K562 (cell line): ENCODE measurements at regions not wholly inside any gene's neighbourhood (a gene's known extent, or its start where the extent isn't known, plus 50 kb on each side); places are given as distances from the start of the nearest gene placed in this dataset.

ENCODE experiments used
- ATAC-seq: fragments of 200-7000 bp; cut with Tn5 transposase; 3 replicates; pipeline ENCODE4 v1.9.1; 2020; ENCODE audit warnings: moderate library complexity
- BruUV-seq: library from RNA; stranded (reverse); fragments of 400-500 nt; replicated peaks from 2 replicates; lab custom pipeline; 2021; lab: Mats Ljungman, UMichigan
- CTCF ChIA-PET: fragments of 300-600 bp; formaldehyde crosslinking; extraction: SDS; loops from one replicate; lab custom pipeline; 2021; ENCODE audit warnings: low intra/inter-chr PET ratio; lab: Yijun Ruan, JAX
- POLR2A ChIA-PET: fragments of 300-600, 350-650 bp; sonication (Branson Sonifier 250); formaldehyde crosslinking; extraction: SDS; loops from one replicate; lab custom pipeline; 2021; ENCODE audit warnings: antibody characterized with exemption, inconsistent platforms; lab: Yijun Ruan, JAX
- DNase-seq, 4 experiments: peaks; one replicate each; pipeline versions ENCODE4 v3.0.0 to v3.0.0-alpha.2; 2011 to 2018; ENCODE audit warnings: low spot score in 3 of 4, mixed read lengths in 3 of 4; ENCODE audit errors: extremely low read depth in 1 of 4
- FAIRE-seq: peaks from 2 replicates; lab custom pipeline; 2011; peaks lifted over from hg19 to GRCh38; lab: Jason Lieb, UNC
- H2AFZ ChIP-seq: 2 replicates; pipeline ENCODE4 v1.6.0; 2011; ENCODE audit warnings: low read depth, low read length, control low read depth, inconsistent platforms
- H3K27ac ChIP-seq: fragments of 200-600 bp; 3 replicates; pipeline ENCODE4 v1.8.0; 2011; ENCODE audit warnings: low read depth, mild to moderate bottlenecking, control low read depth, inconsistent platforms, low read length, moderate library complexity, mixed read lengths; ENCODE audit errors: extremely low read depth
- H3K27me3 ChIP-seq, 2 experiments: fragments of 300-600 bp in 1 of 2; 2 replicates in 1 of 2; 3 replicates in 1 of 2; pipeline versions ENCODE4 v1.6.0 to v1.8.0; 2011; ENCODE audit warnings: inconsistent platforms in 2 of 2, low read length in 2 of 2, mild to moderate bottlenecking in 1 of 2, mixed read lengths in 1 of 2, moderate library complexity in 1 of 2; ENCODE audit not compliant: control insufficient read depth in 2 of 2, insufficient read depth in 2 of 2
- H3K36me3 ChIP-seq: fragments of 300-600 bp; 3 replicates; pipeline ENCODE4 v1.8.0; 2011; ENCODE audit warnings: mild to moderate bottlenecking, low read length, inconsistent platforms; ENCODE audit not compliant: control insufficient read depth, insufficient read depth
- H3K4me1 ChIP-seq, 2 experiments: fragments of 200-600 bp in 1 of 2; replicated peaks in 1 of 2; 2 replicates in 1 of 2; 3 replicates in 1 of 2; pipeline versions ENCODE4 v1.5.1 to v1.8.0; 2011; ENCODE audit warnings: inconsistent platforms in 2 of 2, low read length in 2 of 2, mild to moderate bottlenecking in 1 of 2, mixed read lengths in 1 of 2, moderate library complexity in 1 of 2; ENCODE audit not compliant: control insufficient read depth in 2 of 2, insufficient read depth in 2 of 2
- H3K4me2 ChIP-seq: 2 replicates; pipeline ENCODE4 v1.6.1; 2011; ENCODE audit warnings: low read length, control low read depth, inconsistent platforms, mixed read lengths; ENCODE audit not compliant: insufficient read depth
- H3K4me3 ChIP-seq: fragments of 200-600 bp; sonication (generic), shearing (Covaris generic); 2 replicates; pipeline ENCODE4 v1.5.1; 2016; ENCODE audit warnings: control low read depth, inconsistent platforms
- H3K79me2 ChIP-seq: fragments of 200-600 bp; 3 replicates; pipeline ENCODE4 v1.8.0; 2011; ENCODE audit warnings: low read length, inconsistent platforms; ENCODE audit not compliant: control insufficient read depth, insufficient read depth
- H3K9ac ChIP-seq, 2 experiments: 2 replicates each; pipeline versions ENCODE4 v1.6.0 to v1.6.1; 2011; ENCODE audit warnings: low read depth in 2 of 2, low read length in 2 of 2, control low read depth in 1 of 2, inconsistent platforms in 1 of 2, mild to moderate bottlenecking in 1 of 2, mixed read lengths in 1 of 2; ENCODE audit not compliant: insufficient read depth in 1 of 2
- H3K9me1 ChIP-seq: one replicate; pipeline ENCODE4 v1.6.0; 2011; ENCODE audit warnings: inconsistent platforms, mild to moderate bottlenecking, low read length, moderate library complexity; ENCODE audit not compliant: control insufficient read depth, insufficient read depth
- H3K9me3 ChIP-seq: replicated peaks from 2 replicates; pipeline ENCODE4 v1.5.1; 2011; ENCODE audit warnings: low read depth, low read length, inconsistent platforms; ENCODE audit not compliant: control insufficient read depth, insufficient read depth
- H4K20me1 ChIP-seq: replicated peaks from 2 replicates; pipeline ENCODE4 v1.6.1; 2011; ENCODE audit warnings: low read length, inconsistent platforms, mixed read lengths; ENCODE audit not compliant: control insufficient read depth, insufficient read depth
- GTF2E2 ChIP-seq: fragments of 200-800 bp; sonication (Bioruptor generic); IDR thresholded peaks from 2 replicates; pipeline ENCODE4 v1.6.1; 2016; ENCODE audit warnings: missing genetic modification characterization, missing compliant biosample characterization
- IFI16 ChIP-seq: fragments of 250-450 bp; sonication (Bioruptor Pico); IDR thresholded peaks from 2 replicates; pipeline ENCODE4 v2.1.2; 2022; ENCODE audit warnings: mild to moderate bottlenecking, inconsistent platforms
- KLF6 ChIP-seq: fragments of 250-450 bp; sonication (Bioruptor Pico); IDR thresholded peaks from 2 replicates; pipeline ENCODE4 v1.4.0; 2020; ENCODE audit warnings: mild to moderate bottlenecking, moderate library complexity, borderline replicate concordance
- MBD1 ChIP-seq: fragments of 250-450 bp; sonication (Bioruptor Pico); IDR thresholded peaks from 2 replicates; pipeline ENCODE4 v1.8.0; 2022; ENCODE audit warnings: inconsistent platforms
- NELFE ChIP-seq: IDR thresholded peaks from 2 replicates; pipeline ENCODE4 v1.6.1; 2011; ENCODE audit warnings: mild to moderate bottlenecking; ENCODE audit not compliant: insufficient read depth, insufficient read length
- NR2C1 ChIP-seq, 2 experiments: fragments of 450-650 bp; IDR thresholded peaks; 2 replicates each; pipeline ENCODE4 v1.6.1; 2017; ENCODE audit warnings: mild to moderate bottlenecking in 2 of 2, antibody characterized with exemption in 1 of 2, inconsistent platforms in 1 of 2, missing compliant biosample characterization in 1 of 2, missing genetic modification characterization in 1 of 2
- PTBP1 ChIP-seq: fragments of 200-400 bp; formaldehyde crosslinking; IDR thresholded peaks from 2 replicates; pipeline ENCODE4 v1.6.1; 2017; ENCODE audit warnings: low read depth, low read length
- PTRF ChIP-seq: fragments of 450-650 bp; IDR thresholded peaks from 2 replicates; pipeline ENCODE4 v1.6.1; 2016; ENCODE audit warnings: mild to moderate bottlenecking, missing genetic modification characterization, missing compliant biosample characterization
- RAD51 ChIP-seq: fragments of 450-650 bp; IDR thresholded peaks from 2 replicates; pipeline ENCODE4 v1.7.1; 2016; ENCODE audit warnings: low read depth, mild to moderate bottlenecking, borderline replicate concordance
- SETDB1 ChIP-seq: IDR thresholded peaks from one replicate; pipeline ENCODE4 v1.6.1; 2012; ENCODE audit warnings: low read length, control low read depth, inconsistent platforms
- TAF7 ChIP-seq: fragments of 450-650 bp; IDR thresholded peaks from 2 replicates; pipeline ENCODE4 v1.6.1; 2016; ENCODE audit warnings: missing genetic modification characterization, missing compliant biosample characterization
- TOE1 ChIP-seq, 2 experiments: fragments of 450-650 bp in 1 of 2; sonication (generic) in 1 of 2; formaldehyde crosslinking in 1 of 2; IDR thresholded peaks; 2 replicates each; pipeline versions ENCODE4 v1.7.1 to v1.8.0; 2016 to 2022; ENCODE audit warnings: borderline replicate concordance in 2 of 2, mild to moderate bottlenecking in 2 of 2, antibody characterized with exemption in 1 of 2, inconsistent platforms in 1 of 2, low read depth in 1 of 2, missing genetic modification reagents in 1 of 2, moderate library complexity in 1 of 2
- ZBTB49 ChIP-seq: sonication (generic); formaldehyde crosslinking; IDR thresholded peaks from 2 replicates; pipeline ENCODE4 v1.8.0; 2022; ENCODE audit warnings: missing genetic modification reagents, mild to moderate bottlenecking, borderline replicate concordance
- ZFPM2 ChIP-seq: fragments of 250-450 bp; sonication (Bioruptor Pico); IDR thresholded peaks from 2 replicates; pipeline ENCODE4 v1.5.1; 2022; ENCODE audit warnings: mild to moderate bottlenecking
- ZNF224 ChIP-seq: sonication (generic); formaldehyde crosslinking; IDR thresholded peaks from 2 replicates; pipeline ENCODE4 v1.8.0; 2022; ENCODE audit warnings: mild to moderate bottlenecking, missing genetic modification reagents
- ZNF444 ChIP-seq: fragments of 250-450 bp; sonication (Bioruptor Pico); IDR thresholded peaks from 2 replicates; pipeline ENCODE4 v1.4.0; 2020; ENCODE audit warnings: mild to moderate bottlenecking, moderate library complexity
- WGBS: fragments of 100-300 bp; shearing (Covaris generic); methylation state at CpG from one replicate; pipeline ENCODE4 v1.1.6; 2016; ENCODE audit warnings: low coverage, mixed read lengths; ENCODE audit not compliant: insufficient coverage; ENCODE audit errors: missing lambda C conversion rate; 5-methylcytosine and 5-hydroxymethylcytosine counted together
- in situ Hi-C: fragments of 300-500 bp; cut with MboI; formaldehyde crosslinking; loops from 4 replicates; pipeline ENCODE4 v1.15.0; 2018; ENCODE audit warnings: inconsistent platforms, mixed read lengths
- intact Hi-C: fragments of 100-400 bp; cut with micrococcal nuclease; formaldehyde crosslinking; loops from 2 replicates; pipeline ENCODE4 v1.14.2; 2022

- ChIA-PET POLR2A (interaction anchor here (0.5 to 1.7 kb wide), 13 partner anchors 9 to 384 kb away, joined by 3 to 5 read pairs (median 3); no protein-coding TSS in a partner anchor), CTCF (interaction anchor here (0.7 to 3.2 kb wide), 5 partner anchors 15 to 134 kb away, joined by 3 to 43 read pairs (median 18); no protein-coding TSS in a partner anchor)
- Histone ChIP-seq H3K9ac (peak overlapping the region; percentile 61 to 91; a peak in 3 of 4 replicates), H3K4me1 (peaks cover 19 to 24% of the 10 kb centered on the region in 2 experiments), H3K9me1 (no peaks in the 10 kb centered on the region), H3K36me3 (no peaks in the 10 kb centered on the region), H3K27me3 (peaks cover 0 to 9% of the 10 kb centered on the region in 2 experiments; a peak in 1 of 5 replicates), H3K4me2 (peak overlapping the region; percentile 66), H4K20me1 (no peaks in the 10 kb centered on the region), H3K4me3 (peak overlapping the region; percentile 25), H2AFZ (peak overlapping the region; percentile 99), H3K27ac (peak overlapping the region; percentile 69), H3K79me2 (no peaks in the 10 kb centered on the region), H3K9me3 (no peaks in the 10 kb centered on the region)
- intact Hi-C loops (loop anchor here (1.0 to 10.0 kb wide), 7 partner anchors 40 to 248 kb away; no protein-coding TSS in a partner anchor), in situ Hi-C loops (no loop called here)
- 76% methylated on average over 32 of the region's 32 CpGs for WGBS
- no peak for DNase-seq
- ATAC-seq = peak; percentile 31
- TSS peak; percentile 90 for BruUV-seq
- no peak for FAIRE-seq
- TF ChIP-seq RAD51 (no peak), ZNF224 (no peak), PTBP1 (no peak), TOE1 (IDR thresholded peaks at IDR 0.05; ENCODE audit: borderline replicate concordance) (no peak; the same call in 1 of the 2 replicates), TOE1 (CRISPR knock-in tag; IDR thresholded peaks at IDR 0.05; ENCODE audit: borderline replicate concordance, low read depth) (no peak), ZNF444 (CRISPR knock-in tag) (0 out of 2 replicates have a peak, but pooled peaks have one; percentile 47), IFI16 (CRISPR knock-in tag) (no peak), KLF6 (0 out of 2 replicates have a peak, but pooled peaks have one; percentile 59), ZBTB49 (0 out of 2 replicates have a peak, but pooled peaks have one; percentile 86), TAF7 (tag) (0 out of 2 replicates have a peak, but pooled peaks have one; percentile 19), GTF2E2 (tag) (no peak), SETDB1 (no peak), MBD1 (CRISPR knock-in tag) (peak; percentile 98), NELFE (no peak), ZFPM2 (CRISPR knock-in tag) (no peak), NR2C1 (IDR thresholded peaks at IDR 0.05) (no peak), NR2C1 (tag; IDR thresholded peaks at IDR 0.05) (0 out of 2 replicates have a peak, but pooled peaks have one; percentile 10), PTRF (tag) (no peak)
Measured at GRCh38 chr1:207962716-207963426, 51.9 kb upstream of the CD34 start.
